Activated T-helper 2 cell treated with anti-CD3 and anti-CD28 coated beads, Interferon-gamma antibody, Interleukin-2, Interleukin-4, amounts not matched to agents 10 μg/mL and 5 μg/mL and 100 μg/mL, durations not matched to agents 14 hours and 24 hours and 36 hours (primary cell): ENCODE measurements at regions not wholly inside any gene's neighbourhood (a gene's known extent, or its start where the extent isn't known, plus 50 kb on each side); places are given as distances from the start of the nearest gene placed in this dataset.
"Not testable (repeated sequence)": the region's sequence is repeated elsewhere in the genome, so short reads cannot be mapped to it uniquely, and the experiment has no call there.

Experiments used
- DNase-seq: peaks from one replicate; pipeline ENCODE4 v3.0.0; 2021; ENCODE audit warnings: low spot score
- H3K27ac Mint-ChIP-seq: one replicate; pipeline ENCODE4 v1.8.0; 2021; ENCODE audit warnings: mixed read lengths
- H3K27me3 Mint-ChIP-seq: one replicate; pipeline ENCODE4 v1.8.0; 2021; ENCODE audit warnings: low read depth, mixed read lengths
- H3K36me3 Mint-ChIP-seq: one replicate; pipeline ENCODE4 v1.8.0; 2021; ENCODE audit warnings: low read depth, mixed read lengths
- H3K4me1 Mint-ChIP-seq: one replicate; pipeline ENCODE4 v1.8.0; 2021; ENCODE audit warnings: low read depth, mixed read lengths
- H3K4me3 Mint-ChIP-seq: one replicate; pipeline ENCODE4 v1.8.0; 2021; ENCODE audit warnings: low read depth, mild to moderate bottlenecking, moderate library complexity, mixed read lengths
- H3K9me3 Mint-ChIP-seq: one replicate; pipeline ENCODE4 v1.8.0; 2021; ENCODE audit warnings: mixed read lengths
- intact Hi-C: fragments of 100-400 bp; cut with micrococcal nuclease; formaldehyde crosslinking; loops from one replicate; pipeline ENCODE4 v1.15.1; 2023

DNA sequence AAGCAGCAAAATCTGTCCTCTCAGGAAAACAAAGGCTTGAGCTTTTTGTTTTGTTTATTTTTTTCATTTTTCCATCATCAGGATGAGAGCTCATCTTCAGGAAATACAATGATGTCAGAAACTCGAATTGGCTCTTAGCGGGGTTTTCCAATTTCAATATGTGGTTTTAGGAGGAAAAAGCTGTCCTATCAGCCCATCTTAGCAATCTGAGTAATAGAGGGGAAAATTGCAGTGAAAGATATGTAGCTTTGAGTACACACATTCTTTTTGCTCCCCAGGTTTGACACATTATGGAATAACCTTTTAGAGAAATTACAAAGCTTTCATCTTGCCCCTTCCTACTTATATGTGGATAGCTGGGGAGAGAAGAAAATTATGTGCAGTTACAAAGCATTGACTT, 113.6 kb upstream of the MYO3A start:
- peak overlapping the region; percentile 22 for H3K27ac Mint-ChIP-seq
- H3K36me3 Mint-ChIP-seq: no peaks in the 10 kb centered on the region
- peak overlapping the region; percentile 2 for H3K4me3 Mint-ChIP-seq
- no peaks in the 10 kb centered on the region for H3K27me3 Mint-ChIP-seq
- intact Hi-C loops: no loop called here
- H3K9me3 Mint-ChIP-seq: no peaks in the 10 kb centered on the region
- H3K4me1 Mint-ChIP-seq: peaks cover 6% of the 10 kb centered on the region
- no peak for DNase-seq

DNA sequence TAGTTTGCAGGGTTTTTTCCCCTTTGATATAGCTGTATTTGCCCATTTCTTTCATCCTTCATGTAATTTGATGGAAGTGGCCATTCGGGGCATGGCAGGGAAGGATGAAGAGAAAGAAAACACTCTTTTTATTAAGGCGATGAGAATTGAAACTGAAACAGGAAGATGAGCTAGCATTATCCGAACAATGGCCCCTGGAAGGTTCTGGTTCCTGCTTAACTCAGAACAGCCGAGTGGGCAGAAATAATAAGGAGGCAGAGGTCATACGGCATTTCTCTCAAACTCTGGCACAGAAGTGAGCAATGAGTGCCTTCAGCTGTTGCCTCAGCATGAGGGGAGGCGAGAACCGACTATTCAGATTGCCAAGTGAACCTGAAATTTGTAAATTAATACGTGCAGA, 113.2 kb upstream of the MYO3A start:
- Mint-ChIP-seq H3K9me3 (no peaks in the 10 kb centered on the region), H3K27ac (peak overlapping the region; percentile 22), H3K36me3 (no peaks in the 10 kb centered on the region), H3K4me3 (peak overlapping the region; percentile 2), H3K27me3 (no peaks in the 10 kb centered on the region), H3K4me1 (peaks cover 6% of the 10 kb centered on the region)
- intact Hi-C loops: no loop called here
- DNase-seq: no peak

DNA sequence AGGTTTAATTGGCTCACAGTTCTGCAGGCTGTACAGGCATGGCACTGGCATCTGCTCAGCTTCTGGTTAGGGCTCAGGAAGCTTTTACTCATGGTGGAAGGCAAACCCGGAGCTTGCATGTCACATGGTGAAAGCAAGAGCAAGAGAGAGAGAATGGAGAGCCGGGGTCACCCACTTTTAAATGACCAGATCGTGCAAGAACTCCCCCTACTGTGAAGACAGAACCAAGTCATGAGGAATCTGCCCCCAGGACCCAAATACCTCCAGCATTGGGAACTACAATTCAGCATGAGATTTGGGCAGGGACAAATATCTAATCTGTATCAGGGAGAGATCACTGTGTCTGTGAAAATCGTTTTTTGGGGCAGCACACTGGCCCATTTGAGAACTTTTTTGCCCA, 110.0 kb upstream of the MYO3A start:
- H3K4me3 Mint-ChIP-seq: no peak overlapping the region
- DNase-seq: no peak
- no peak overlapping the region for H3K27ac Mint-ChIP-seq
- H3K9me3 Mint-ChIP-seq: no peaks in the 10 kb centered on the region
- no peaks in the 10 kb centered on the region for H3K36me3 Mint-ChIP-seq
- H3K4me1 Mint-ChIP-seq: peaks cover 6% of the 10 kb centered on the region
- intact Hi-C loops: no loop called here
- H3K27me3 Mint-ChIP-seq: no peaks in the 10 kb centered on the region

DNA sequence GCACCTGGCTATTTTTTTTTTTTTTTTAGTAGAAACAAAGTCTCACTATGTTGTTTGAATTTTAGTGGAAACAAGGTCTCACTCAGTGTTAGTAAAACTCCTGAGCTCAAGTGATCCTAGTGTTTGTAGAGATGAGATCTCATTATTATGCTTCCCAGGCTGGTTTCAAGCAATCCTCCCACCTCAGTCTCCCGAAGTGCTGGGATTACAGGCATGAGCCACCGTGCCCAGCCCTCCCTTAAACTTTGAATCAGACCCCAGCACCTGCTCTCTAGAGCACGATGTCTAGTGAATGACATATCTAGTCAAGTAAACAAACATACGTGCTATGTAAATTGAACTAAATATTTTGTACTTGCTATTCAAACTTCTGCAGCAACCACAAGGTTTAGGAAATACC, 105.6 kb upstream of the MYO3A start:
- Mint-ChIP-seq H3K27me3 (no peaks in the 10 kb centered on the region), H3K4me1 (no peaks in the 10 kb centered on the region), H3K9me3 (no peaks in the 10 kb centered on the region), H3K27ac (no peak overlapping the region), H3K4me3 (no peak overlapping the region), H3K36me3 (no peaks in the 10 kb centered on the region)
- intact Hi-C loops: no loop called here
- no peak for DNase-seq

DNA sequence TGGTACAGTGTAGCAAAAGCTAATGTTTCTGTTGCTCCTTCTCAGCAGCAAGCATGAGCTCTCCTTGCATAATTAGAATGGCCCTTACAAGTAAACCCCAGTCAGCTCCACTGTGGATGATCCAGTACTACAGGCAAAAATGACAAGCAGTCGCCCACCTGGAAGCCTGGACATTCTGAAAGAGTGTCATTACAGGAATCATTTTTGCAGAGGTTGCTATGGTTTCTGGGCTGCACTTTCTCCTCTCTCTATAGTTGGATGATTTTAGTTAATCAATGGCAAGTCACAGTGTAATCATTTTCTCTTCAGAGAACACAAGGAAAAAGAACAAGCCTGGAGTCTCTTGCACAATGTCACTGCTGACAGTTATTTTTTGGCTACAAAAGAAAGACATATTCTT, 102.9 kb upstream of the MYO3A start:
- H3K27me3 Mint-ChIP-seq: no peaks in the 10 kb centered on the region
- DNase-seq: no peak
- H3K27ac Mint-ChIP-seq: no peak overlapping the region
- H3K4me1 Mint-ChIP-seq: no peaks in the 10 kb centered on the region
- intact Hi-C loops: no loop called here
- H3K4me3 Mint-ChIP-seq: no peak overlapping the region
- no peaks in the 10 kb centered on the region for H3K9me3 Mint-ChIP-seq
- no peaks in the 10 kb centered on the region for H3K36me3 Mint-ChIP-seq

DNA sequence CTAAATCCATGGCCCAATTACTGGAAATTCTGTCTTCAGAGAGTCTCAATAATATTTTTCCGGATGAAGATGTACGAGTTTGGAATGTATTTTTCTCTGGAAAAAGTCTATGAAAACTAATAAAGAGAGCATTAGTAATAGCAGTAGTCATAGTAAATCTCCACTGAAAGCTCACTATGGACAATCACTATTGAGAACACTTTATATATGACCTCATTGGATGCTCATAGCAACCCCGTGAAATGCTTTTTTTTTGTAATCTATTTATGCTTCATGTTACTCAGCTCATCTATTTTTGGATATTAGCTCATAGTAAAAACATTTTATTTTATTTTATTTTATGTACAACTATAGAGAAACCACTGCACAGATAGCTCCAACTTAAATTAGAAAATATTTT, 94.3 kb upstream of the MYO3A start:
- Mint-ChIP-seq H3K9me3 (no peaks in the 10 kb centered on the region), H3K27ac (no peak overlapping the region), H3K4me3 (no peak overlapping the region), H3K27me3 (no peaks in the 10 kb centered on the region), H3K36me3 (no peaks in the 10 kb centered on the region), H3K4me1 (no peaks in the 10 kb centered on the region)
- no peak for DNase-seq
- intact Hi-C loops: no loop called here

DNA sequence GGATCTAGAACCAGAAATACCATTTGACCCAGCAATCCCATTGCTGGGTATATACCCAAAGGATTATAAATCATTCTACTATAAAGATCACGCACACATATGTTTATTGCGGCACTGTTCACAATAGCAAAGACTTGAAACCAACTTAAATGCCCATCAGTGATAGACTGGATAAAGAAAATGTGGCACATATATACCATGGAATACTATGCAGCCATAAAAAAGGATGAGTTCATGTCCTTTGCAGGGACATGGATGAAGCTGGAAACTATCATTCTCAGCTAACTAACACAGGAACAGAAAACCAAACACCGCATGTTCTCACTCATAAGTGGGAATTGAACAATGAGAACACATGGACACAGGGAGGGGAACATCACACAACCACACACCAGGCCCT, 93.2 kb upstream of the MYO3A start:
- DNase-seq, H3K4me1 Mint-ChIP-seq, H3K4me3 Mint-ChIP-seq, H3K27me3 Mint-ChIP-seq, H3K9me3 Mint-ChIP-seq, H3K36me3 Mint-ChIP-seq, H3K27ac Mint-ChIP-seq, intact Hi-C loops: not testable (repeated sequence)

DNA sequence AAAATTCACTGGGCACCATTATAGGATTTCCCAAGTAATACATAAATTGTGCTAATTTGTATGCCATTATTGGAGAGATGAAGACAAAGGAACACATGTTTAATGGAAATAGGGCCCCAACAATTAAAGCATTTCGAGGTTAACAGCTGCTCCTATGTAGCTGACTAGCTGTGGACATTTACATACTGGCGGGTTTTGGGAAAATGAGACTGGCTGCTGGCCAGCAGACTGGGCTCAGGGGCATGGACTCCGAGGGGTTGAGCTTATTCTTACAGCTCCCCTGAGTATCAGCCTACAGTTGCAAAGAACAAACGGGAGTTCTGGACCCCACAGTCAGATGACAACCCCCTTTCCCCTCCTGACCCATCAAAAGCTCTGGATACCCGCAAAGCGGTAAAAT, 91.9 kb upstream of the MYO3A start:
- Mint-ChIP-seq H3K9me3 (no peaks in the 10 kb centered on the region), H3K27me3 (no peaks in the 10 kb centered on the region), H3K27ac (no peak overlapping the region), H3K36me3 (no peaks in the 10 kb centered on the region), H3K4me1 (no peaks in the 10 kb centered on the region), H3K4me3 (no peak overlapping the region)
- intact Hi-C loops: no loop called here
- no peak for DNase-seq

DNA sequence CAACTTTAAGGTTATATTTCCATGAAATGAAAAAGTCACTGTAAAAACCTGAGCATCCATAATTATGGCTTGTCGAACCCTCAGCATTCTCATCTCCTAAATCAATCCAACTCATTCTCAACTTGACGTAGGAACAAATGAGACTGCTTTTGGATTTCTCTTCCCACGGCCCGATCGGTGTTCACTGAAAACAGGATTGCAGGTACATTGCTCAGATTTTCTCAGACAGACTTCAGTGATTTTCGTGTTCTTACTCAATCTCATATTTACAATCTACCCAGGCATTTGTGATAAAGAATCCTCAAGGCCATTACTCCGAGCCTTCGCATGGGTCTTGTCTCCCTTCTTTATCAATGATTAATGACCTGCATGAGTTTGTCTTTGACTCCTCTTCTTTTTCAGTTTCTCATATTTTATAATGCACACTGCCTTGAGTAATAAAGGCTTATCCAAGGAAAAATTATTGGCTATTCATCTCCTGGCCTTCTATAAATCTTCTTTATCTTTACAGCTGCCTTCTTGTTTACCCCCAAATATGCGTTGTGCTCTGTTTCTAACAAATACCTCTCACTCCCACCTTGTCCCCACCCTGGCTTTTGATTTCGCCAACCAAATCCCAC, 90.4 kb upstream of the MYO3A start:
- no peaks in the 10 kb centered on the region for H3K9me3 Mint-ChIP-seq
- H3K27me3 Mint-ChIP-seq: no peaks in the 10 kb centered on the region
- H3K36me3 Mint-ChIP-seq: no peaks in the 10 kb centered on the region
- H3K27ac Mint-ChIP-seq: no peak overlapping the region
- DNase-seq: no peak
- no peak overlapping the region for H3K4me3 Mint-ChIP-seq
- no peaks in the 10 kb centered on the region for H3K4me1 Mint-ChIP-seq
- intact Hi-C loops: no loop called here

DNA sequence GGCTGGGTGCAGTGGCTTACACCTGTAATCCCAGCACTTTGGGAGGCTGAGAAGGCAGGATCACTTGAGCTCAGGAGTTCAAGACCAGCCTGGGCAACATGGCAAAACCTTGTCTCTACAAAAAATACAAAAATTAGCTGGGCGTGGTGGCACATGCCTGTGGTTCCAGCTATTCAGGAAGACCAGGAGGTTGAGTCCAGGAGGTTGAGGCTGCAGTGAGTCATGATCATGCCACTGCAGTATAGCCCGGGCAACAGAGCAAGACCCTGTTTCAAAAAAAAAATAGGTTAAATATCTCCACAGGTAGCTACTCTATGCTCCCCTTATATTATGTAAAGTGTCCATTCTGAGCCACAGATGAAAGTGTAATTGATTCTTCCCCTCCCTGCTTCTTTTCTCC, 89.3 kb upstream of the MYO3A start:
- H3K4me3 Mint-ChIP-seq, H3K36me3 Mint-ChIP-seq, intact Hi-C loops, H3K4me1 Mint-ChIP-seq, H3K27me3 Mint-ChIP-seq, DNase-seq, H3K27ac Mint-ChIP-seq, H3K9me3 Mint-ChIP-seq: not testable (repeated sequence)

DNA sequence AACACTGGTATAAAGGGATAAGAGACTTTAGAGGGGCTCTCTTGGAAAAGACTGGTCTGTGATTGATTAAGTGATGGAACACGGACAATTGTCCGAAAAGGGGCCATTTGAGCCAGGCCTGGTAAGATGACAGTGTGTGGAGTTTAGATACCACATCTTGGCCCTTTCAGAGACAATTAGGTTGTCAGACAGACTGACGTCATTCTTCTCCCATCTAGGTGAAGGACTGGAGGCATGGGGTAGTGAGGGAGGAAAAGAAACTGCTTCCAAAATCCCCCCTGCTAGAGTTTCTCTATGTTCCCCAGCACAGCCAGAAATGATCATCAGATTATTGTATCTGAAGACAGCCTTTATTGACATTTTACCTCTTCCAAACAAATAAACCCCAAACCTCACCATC, 84.8 kb upstream of the MYO3A start:
- no peak for DNase-seq
- no peaks in the 10 kb centered on the region for H3K36me3 Mint-ChIP-seq
- H3K27ac Mint-ChIP-seq: no peak overlapping the region
- no peak overlapping the region for H3K4me3 Mint-ChIP-seq
- H3K9me3 Mint-ChIP-seq: no peaks in the 10 kb centered on the region
- intact Hi-C loops: no loop called here
- H3K27me3 Mint-ChIP-seq: no peaks in the 10 kb centered on the region
- H3K4me1 Mint-ChIP-seq: no peaks in the 10 kb centered on the region

DNA sequence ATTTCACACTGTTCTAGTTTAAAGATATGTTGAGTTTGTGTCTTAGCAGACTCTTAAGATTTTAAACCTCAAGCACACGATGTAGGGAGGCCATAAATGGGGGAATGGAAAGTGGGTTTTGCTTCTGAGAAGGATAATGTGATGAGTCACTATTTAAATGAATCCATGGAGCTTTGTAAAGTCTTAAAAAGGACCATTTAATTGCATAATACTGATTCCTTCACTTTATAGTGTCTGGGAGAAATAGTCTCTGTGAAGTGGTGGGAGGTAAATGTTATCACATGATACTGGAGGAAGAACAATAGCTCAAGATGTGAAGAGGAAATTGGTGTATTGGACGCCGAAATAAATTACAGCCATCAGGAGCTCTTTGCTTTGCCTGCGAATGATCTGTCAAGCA, 84.0 kb upstream of the MYO3A start:
- no peaks in the 10 kb centered on the region for H3K36me3 Mint-ChIP-seq
- no peaks in the 10 kb centered on the region for H3K4me1 Mint-ChIP-seq
- H3K27ac Mint-ChIP-seq: no peak overlapping the region
- H3K9me3 Mint-ChIP-seq: no peaks in the 10 kb centered on the region
- DNase-seq: no peak
- no peaks in the 10 kb centered on the region for H3K27me3 Mint-ChIP-seq
- intact Hi-C loops: no loop called here
- no peak overlapping the region for H3K4me3 Mint-ChIP-seq

DNA sequence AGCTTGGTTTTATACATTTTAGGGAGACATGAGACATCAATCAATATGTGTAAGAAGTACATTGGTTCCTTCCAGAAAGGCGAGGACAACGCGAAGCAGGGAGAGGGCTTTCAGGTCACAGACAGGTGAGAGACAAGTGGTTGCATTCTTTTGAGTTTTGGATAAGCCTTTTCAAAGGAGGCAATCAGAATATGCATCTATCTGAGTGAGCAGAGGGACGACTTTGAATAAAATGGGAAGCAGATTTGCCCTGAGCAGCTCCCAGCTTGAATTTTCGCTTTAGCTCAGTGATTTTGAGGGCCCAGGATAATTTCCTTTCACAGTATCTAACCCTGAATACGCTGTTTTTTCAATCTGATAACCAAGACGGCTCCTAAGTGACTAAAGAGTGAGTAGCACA, 82.5 kb upstream of the MYO3A start:
- no peaks in the 10 kb centered on the region for H3K4me1 Mint-ChIP-seq
- intact Hi-C loops: no loop called here
- H3K36me3 Mint-ChIP-seq: no peaks in the 10 kb centered on the region
- no peaks in the 10 kb centered on the region for H3K9me3 Mint-ChIP-seq
- no peak overlapping the region for H3K27ac Mint-ChIP-seq
- no peak overlapping the region for H3K4me3 Mint-ChIP-seq
- DNase-seq: no peak
- H3K27me3 Mint-ChIP-seq: no peaks in the 10 kb centered on the region

DNA sequence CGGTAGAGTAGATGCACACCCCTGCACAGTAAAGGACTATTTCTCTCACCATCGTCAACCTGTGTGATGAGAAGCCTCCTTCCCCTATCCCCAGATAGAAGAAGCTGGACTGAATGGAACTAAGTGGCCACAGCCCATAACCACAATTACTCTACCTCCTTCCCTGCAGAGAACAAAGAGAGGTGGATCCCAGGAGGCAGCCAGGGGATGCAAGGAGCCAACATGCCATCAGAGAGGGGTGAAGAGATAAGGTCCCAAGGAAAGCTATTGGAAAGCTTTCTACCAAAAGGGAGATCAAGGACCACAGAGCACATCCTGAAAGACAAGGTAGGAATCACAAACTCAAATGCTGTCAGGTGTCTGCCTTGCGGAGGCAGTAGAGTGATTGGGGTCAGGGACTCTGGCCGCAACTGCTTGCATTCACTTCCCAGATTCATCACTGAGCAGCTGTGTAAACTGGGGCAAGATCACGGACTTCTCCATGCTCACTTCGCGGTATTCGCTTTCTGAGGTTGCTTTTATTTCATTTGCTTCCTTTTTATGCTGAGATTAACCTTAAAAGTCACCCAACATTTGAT, 81.6 kb upstream of the MYO3A start:
- Mint-ChIP-seq H3K27me3 (no peaks in the 10 kb centered on the region), H3K36me3 (no peaks in the 10 kb centered on the region), H3K4me1 (no peaks in the 10 kb centered on the region), H3K9me3 (no peaks in the 10 kb centered on the region), H3K4me3 (no peak overlapping the region), H3K27ac (no peak overlapping the region)
- no peak for DNase-seq
- intact Hi-C loops: no loop called here
